A172 (cell line): ENCODE measurements at regions not wholly inside any gene's neighbourhood (a gene's known extent, or its start where the extent isn't known, plus 50 kb on each side); places are given as distances from the start of the nearest gene placed in this dataset.
"Not testable (repeated sequence)": the region's sequence is repeated elsewhere in the genome, so short reads cannot be mapped to it uniquely, and the experiment has no call there.

Experiments
- DNase-seq: peaks from one replicate; pipeline ENCODE4 v3.0.0-alpha.2; 2015; ENCODE audit warnings: low spot score

- no peak for DNase-seq
These were observed 412.1 kb downstream of the TMEM38B start for GRCh38 chr9:106106396-106106795.

GRCh38 chr9:106107716-106108115 lies 413.4 kb downstream of the TMEM38B start:
- DNase-seq = no peak

- DNase-seq = not testable (repeated sequence)
These were observed 415.4 kb downstream of the TMEM38B start for GRCh38 chr9:106109706-106110105.

GRCh38 chr9:106110483-106110882 lies 416.1 kb downstream of the TMEM38B start:
- no peak for DNase-seq

GRCh38 chr9:106111039-106111730 lies 416.8 kb downstream of the TMEM38B start:
- DNase-seq = no peak

- DNase-seq = no peak
These were observed 418.6 kb downstream of the TMEM38B start for GRCh38 chr9:106112935-106113334.

- DNase-seq = no peak
These were observed 424.8 kb downstream of the TMEM38B start for GRCh38 chr9:106119176-106119575.

- no peak for DNase-seq
These were observed 425.7 kb downstream of the TMEM38B start for GRCh38 chr9:106120071-106120470.

- no peak for DNase-seq
These were observed 433.4 kb downstream of the TMEM38B start for GRCh38 chr9:106127776-106128175.

- no peak for DNase-seq
These were observed 436.0 kb downstream of the TMEM38B start for GRCh38 chr9:106130374-106130773.

- DNase-seq = no peak
These were observed 449.4 kb downstream of the TMEM38B start for GRCh38 chr9:106143781-106144180.

GRCh38 chr9:106146066-106146840 lies 451.9 kb downstream of the TMEM38B start:
- DNase-seq = no peak

- DNase-seq = no peak
These were observed 452.5 kb downstream of the TMEM38B start for GRCh38 chr9:106146886-106147285.

- DNase-seq = no peak
These were observed 455.6 kb downstream of the TMEM38B start for GRCh38 chr9:106149956-106150355.

- DNase-seq = no peak
These were observed 462.1 kb downstream of the TMEM38B start for GRCh38 chr9:106156465-106156864.

GRCh38 chr9:106172265-106172664 lies 477.9 kb downstream of the TMEM38B start:
- DNase-seq = no peak

- DNase-seq = no peak
These were observed 480.0 kb downstream of the TMEM38B start for GRCh38 chr9:106174346-106174745.

GRCh38 chr9:106177216-106177615 lies 482.9 kb downstream of the TMEM38B start:
- DNase-seq = no peak

GRCh38 chr9:106179191-106179590 lies 484.9 kb downstream of the TMEM38B start:
- no peak for DNase-seq

GRCh38 chr9:106203815-106204516 lies 509.6 kb downstream of the TMEM38B start:
- DNase-seq = not testable (repeated sequence)

- DNase-seq = no peak
These were observed 513.0 kb downstream of the TMEM38B start for GRCh38 chr9:106207298-106207697.

GRCh38 chr9:106218427-106218826 lies 524.1 kb downstream of the TMEM38B start:
- no peak for DNase-seq

GRCh38 chr9:106218854-106219253 lies 524.5 kb downstream of the TMEM38B start:
- no peak for DNase-seq
